Activated B cell treated with CpG ODN at 0.5 μM for 24 hours (primary cell): ENCODE measurements at regions not wholly inside any gene's neighbourhood (a gene's known extent, or its start where the extent isn't known, plus 50 kb on each side); places are given as distances from the start of the nearest gene placed in this dataset.

ENCODE experiments used
- ATAC-seq: fragments of 200-7000 bp; cut with Tn5 transposase; one replicate; pipeline ENCODE4 v1.10.0; 2021; ENCODE audit warnings: low read depth, mild to moderate bottlenecking, moderate library complexity
- CTCF ChIA-PET: fragments of 350-600 bp; sonication (Branson Sonifier 250); formaldehyde crosslinking; loops from one replicate; lab custom pipeline; 2021; ENCODE audit warnings: antibody characterized with exemption; lab: Charles Lee
- POLR2A ChIA-PET: fragments of 350-600 bp; sonication (Branson Sonifier 250); formaldehyde crosslinking; loops from one replicate; lab custom pipeline; 2021; ENCODE audit warnings: antibody characterized with exemption; lab: Charles Lee
- DNase-seq: peaks from one replicate; pipeline ENCODE4 v3.0.0; 2022
- H3K27ac Mint-ChIP-seq: one replicate; pipeline ENCODE4 v1.8.0; 2020; ENCODE audit warnings: mixed read lengths
- H3K27me3 Mint-ChIP-seq: one replicate; pipeline ENCODE4 v1.8.0; 2021; ENCODE audit warnings: mixed read lengths
- H3K36me3 Mint-ChIP-seq: one replicate; pipeline ENCODE4 v1.8.0; 2021; ENCODE audit warnings: low read depth, mixed read lengths
- H3K4me1 Mint-ChIP-seq: one replicate; pipeline ENCODE4 v1.8.0; 2021; ENCODE audit warnings: mixed read lengths
- H3K4me3 Mint-ChIP-seq: one replicate; pipeline ENCODE4 v1.8.0; 2020; ENCODE audit warnings: mild to moderate bottlenecking, mixed read lengths
- H3K9me3 Mint-ChIP-seq: one replicate; pipeline ENCODE4 v1.8.0; 2020; ENCODE audit warnings: mixed read lengths
- intact Hi-C: fragments of 100-400 bp; cut with micrococcal nuclease; formaldehyde crosslinking; loops from one replicate; pipeline ENCODE4 v1.15.1; 2024
- TF ChIP-seq, protein P1 (sequence below): fragments of 200-600 bp; IDR thresholded peaks from one replicate; pipeline ENCODE4 v1.8.0; 2022; ENCODE audit warnings: antibody characterized with exemption, mild to moderate bottlenecking

DNA sequence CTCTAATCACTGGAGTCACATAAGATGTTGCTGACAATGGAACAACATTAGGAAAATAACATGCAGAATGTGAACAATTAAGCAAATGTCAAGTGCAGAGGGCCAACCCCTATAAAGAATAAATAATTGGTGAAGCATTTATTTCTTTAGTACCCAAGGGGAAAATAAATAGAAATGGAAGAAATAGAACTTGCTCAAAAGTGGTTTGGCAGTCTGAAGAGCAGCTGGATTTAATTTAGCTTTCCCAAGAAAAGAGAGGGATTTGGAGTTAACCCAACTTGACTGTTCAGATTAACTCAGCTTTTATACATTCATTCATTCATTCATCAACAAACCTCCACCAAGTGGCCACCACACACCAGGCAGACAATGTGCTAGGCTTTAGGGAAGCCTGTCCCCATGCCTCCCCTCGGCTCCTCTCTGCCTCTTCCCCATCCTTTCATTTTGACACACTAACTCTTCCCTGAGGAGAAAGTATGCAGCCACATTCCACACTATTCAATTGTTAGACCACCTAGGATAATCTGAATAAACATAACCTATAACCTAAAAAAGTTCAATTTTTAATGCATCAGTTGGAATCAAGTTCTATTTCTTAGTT is 295.5 kb downstream of the AHR start:
- ATAC-seq (no peak), DNase-seq (no peak)
- TF ChIP-seq, protein P1, sequence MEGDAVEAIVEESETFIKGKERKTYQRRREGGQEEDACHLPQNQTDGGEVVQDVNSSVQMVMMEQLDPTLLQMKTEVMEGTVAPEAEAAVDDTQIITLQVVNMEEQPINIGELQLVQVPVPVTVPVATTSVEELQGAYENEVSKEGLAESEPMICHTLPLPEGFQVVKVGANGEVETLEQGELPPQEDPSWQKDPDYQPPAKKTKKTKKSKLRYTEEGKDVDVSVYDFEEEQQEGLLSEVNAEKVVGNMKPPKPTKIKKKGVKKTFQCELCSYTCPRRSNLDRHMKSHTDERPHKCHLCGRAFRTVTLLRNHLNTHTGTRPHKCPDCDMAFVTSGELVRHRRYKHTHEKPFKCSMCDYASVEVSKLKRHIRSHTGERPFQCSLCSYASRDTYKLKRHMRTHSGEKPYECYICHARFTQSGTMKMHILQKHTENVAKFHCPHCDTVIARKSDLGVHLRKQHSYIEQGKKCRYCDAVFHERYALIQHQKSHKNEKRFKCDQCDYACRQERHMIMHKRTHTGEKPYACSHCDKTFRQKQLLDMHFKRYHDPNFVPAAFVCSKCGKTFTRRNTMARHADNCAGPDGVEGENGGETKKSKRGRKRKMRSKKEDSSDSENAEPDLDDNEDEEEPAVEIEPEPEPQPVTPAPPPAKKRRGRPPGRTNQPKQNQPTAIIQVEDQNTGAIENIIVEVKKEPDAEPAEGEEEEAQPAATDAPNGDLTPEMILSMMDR = no peak
- ChIA-PET POLR2A (no interaction called here), CTCF (no interaction called here)
- Mint-ChIP-seq H3K27ac (no peak overlapping the region), H3K4me1 (no peaks in the 10 kb centered on the region), H3K4me3 (no peak overlapping the region), H3K9me3 (no peaks in the 10 kb centered on the region), H3K36me3 (no peaks in the 10 kb centered on the region), H3K27me3 (no peaks in the 10 kb centered on the region)
- intact Hi-C loops = no loop called here

DNA sequence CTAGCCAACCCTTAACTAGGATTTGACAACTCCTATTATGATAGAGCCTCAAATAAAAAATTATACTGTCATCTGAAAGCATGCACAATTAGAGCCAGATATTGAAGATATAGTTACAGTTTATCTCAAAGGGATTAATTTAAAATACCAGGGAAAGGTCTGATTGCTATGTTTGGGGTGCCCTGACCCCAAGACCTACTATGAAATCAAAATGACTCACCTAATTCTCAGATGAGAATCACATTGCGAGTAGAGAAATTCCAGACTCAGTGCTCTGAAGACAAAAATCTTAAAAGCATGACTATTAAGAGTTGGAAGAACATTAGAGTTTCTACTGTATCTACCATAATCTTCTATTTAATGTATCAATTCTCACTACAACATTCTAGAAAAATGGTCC is 297.1 kb downstream of the AHR start:
- intact Hi-C loops = no loop called here
- ChIA-PET CTCF (no interaction called here), POLR2A (no interaction called here)
- Mint-ChIP-seq H3K4me3 (no peak overlapping the region), H3K36me3 (no peaks in the 10 kb centered on the region), H3K27me3 (no peaks in the 10 kb centered on the region), H3K4me1 (no peaks in the 10 kb centered on the region), H3K27ac (no peak overlapping the region), H3K9me3 (no peaks in the 10 kb centered on the region)
- ATAC-seq (no peak), DNase-seq (no peak)
- TF ChIP-seq, protein P1 = no peak

DNA sequence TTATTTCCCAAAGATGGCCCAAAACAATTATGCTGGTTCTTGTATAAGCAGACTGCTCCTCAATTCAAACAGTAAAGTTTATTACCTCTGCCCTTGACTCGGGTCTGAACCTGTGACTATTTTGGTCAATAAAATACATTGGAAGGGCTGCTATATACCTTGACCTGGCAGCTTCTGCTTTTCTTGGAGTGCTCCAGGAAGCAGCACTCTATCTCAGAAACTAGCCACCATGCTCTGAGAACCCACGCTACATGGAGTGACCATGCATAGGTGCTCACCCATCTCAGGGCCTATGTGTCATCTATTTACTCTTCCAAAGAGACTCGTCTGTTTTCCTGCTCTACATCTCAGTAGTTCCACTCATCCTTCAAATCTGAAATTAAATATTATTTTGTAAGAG is 299.9 kb downstream of the AHR start:
- H3K4me3 Mint-ChIP-seq = no peak overlapping the region
- ChIA-PET CTCF (no interaction called here), POLR2A (no interaction called here)
- ATAC-seq (no peak), DNase-seq (no peak)
- H3K36me3 Mint-ChIP-seq = no peaks in the 10 kb centered on the region
- H3K9me3 Mint-ChIP-seq = no peaks in the 10 kb centered on the region
- TF ChIP-seq, protein P1 = no peak
- H3K27ac Mint-ChIP-seq = no peak overlapping the region
- intact Hi-C loops = no loop called here
- no peaks in the 10 kb centered on the region for H3K4me1 Mint-ChIP-seq
- no peaks in the 10 kb centered on the region for H3K27me3 Mint-ChIP-seq

DNA sequence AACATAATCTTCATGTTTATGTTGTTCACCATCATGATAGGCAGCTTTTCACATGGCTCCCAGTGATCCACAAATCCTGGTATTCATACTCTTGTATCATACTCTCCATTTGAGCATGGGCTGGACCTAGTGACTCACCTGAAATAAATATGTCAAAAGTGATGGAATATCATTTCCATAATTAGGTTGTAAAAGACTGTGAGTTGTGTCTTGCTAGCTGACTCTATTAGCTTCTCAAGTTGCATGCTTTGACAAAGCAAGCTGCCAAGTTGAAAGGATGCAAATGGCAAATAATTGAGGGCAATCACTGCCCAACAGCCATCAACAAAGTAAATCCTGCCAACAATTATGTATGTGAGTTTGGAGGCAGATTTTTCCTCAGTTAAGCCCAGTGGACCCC is 300.4 kb downstream of the AHR start:
- TF ChIP-seq, protein P1 = no peak
- intact Hi-C loops = no loop called here
- ChIA-PET CTCF (no interaction called here), POLR2A (no interaction called here)
- Mint-ChIP-seq H3K4me3 (no peak overlapping the region), H3K27me3 (no peaks in the 10 kb centered on the region), H3K4me1 (no peaks in the 10 kb centered on the region), H3K27ac (no peak overlapping the region), H3K9me3 (peaks cover 2% of the 10 kb centered on the region), H3K36me3 (no peaks in the 10 kb centered on the region)
- ATAC-seq = no peak
- DNase-seq = no peak

DNA sequence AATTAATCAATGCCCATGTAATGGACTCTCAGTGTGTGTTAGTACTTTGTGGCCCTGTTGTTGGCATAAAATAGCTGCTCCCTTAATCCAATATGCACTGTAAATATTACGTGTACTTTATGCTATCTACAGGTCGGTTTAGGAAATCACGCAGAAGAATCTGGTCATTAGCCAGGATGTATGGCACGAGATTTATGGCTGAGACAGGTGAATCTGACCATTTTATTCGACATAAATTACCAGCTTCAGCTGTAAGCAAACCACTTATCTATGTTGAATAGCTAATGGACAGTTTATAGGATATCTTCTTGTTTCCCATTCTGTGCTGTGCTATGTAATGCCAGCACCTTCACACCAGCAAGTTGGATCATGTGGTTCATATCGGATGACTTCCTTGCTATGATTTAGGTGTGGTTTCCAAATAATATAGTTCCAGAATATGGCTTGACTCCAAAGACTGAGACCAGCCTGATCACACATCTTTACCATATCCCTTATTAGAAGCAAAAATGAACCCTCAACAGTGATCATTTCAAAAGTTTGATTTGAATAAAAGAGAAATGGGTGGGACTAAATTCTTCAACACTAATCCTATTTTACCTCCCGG is 301.4 kb downstream of the AHR start:
- intact Hi-C loops = no loop called here
- peaks cover 7% of the 10 kb centered on the region for H3K9me3 Mint-ChIP-seq
- DNase-seq (no peak), ATAC-seq (no peak)
- no peaks in the 10 kb centered on the region for H3K4me1 Mint-ChIP-seq
- H3K27me3 Mint-ChIP-seq = no peaks in the 10 kb centered on the region
- TF ChIP-seq, protein P1 = no peak
- CTCF ChIA-PET = no interaction called here
- no peak overlapping the region for H3K27ac Mint-ChIP-seq
- H3K36me3 Mint-ChIP-seq = no peaks in the 10 kb centered on the region
- no peak overlapping the region for H3K4me3 Mint-ChIP-seq
- POLR2A ChIA-PET = no interaction called here
